ENCODE measurements at regions not wholly inside any gene's neighbourhood (a gene's known extent, or its start where the extent isn't known, plus 50 kb on each side); places are given as distances from the start of the nearest gene placed in this dataset.
"Not testable (repeated sequence)": the region's sequence is repeated elsewhere in the genome, so short reads cannot be mapped to it uniquely, and the experiment has no call there.

- H3K4me3 Mint-ChIP-seq; ATAC-seq; H3K4me1 Mint-ChIP-seq (ENCODE audit: low read depth in 2 of 2); H3K27ac Mint-ChIP-seq; H3K36me3 Mint-ChIP-seq; H3K27me3 Mint-ChIP-seq; DNase-seq (ENCODE audit: low spot score); H3K9me3 Mint-ChIP-seq: not testable (repeated sequence)
These were observed 83.2 kb upstream of the ARID5B start for GRCh38 chr10:61818251-61818650.

DNA sequence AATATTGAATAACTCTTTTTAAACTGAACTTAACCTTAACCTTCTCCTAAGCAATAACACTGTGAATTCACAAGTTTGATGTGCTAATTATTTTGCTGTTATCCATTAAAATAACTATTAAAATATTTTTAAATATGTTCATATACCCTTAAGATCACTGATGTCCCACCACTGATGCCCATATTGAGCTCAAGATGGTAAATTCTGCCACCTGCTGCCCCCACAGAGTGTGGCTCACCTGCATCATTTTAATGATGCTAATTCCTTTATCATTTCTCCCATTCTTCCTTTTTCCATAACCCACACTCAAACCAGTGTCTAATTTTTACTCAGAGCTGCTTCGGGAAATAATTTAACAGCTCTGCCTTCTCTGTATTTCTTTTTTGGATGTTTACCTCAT is 82.3 kb upstream of the ARID5B start:
- H3K36me3 Mint-ChIP-seq: no peaks in the 10 kb centered on the region
- H3K4me3 Mint-ChIP-seq: no peak overlapping the region
- H3K27me3 Mint-ChIP-seq: no peaks in the 10 kb centered on the region
- no peak overlapping the region for H3K27ac Mint-ChIP-seq
- H3K4me1 Mint-ChIP-seq (ENCODE audit: low read depth in 2 of 2): peaks cover 0 to 3% of the 10 kb centered on the region in 2 donors
- ATAC-seq (no peak), DNase-seq (ENCODE audit: low spot score) (no peak)
- no peaks in the 10 kb centered on the region for H3K9me3 Mint-ChIP-seq

DNA sequence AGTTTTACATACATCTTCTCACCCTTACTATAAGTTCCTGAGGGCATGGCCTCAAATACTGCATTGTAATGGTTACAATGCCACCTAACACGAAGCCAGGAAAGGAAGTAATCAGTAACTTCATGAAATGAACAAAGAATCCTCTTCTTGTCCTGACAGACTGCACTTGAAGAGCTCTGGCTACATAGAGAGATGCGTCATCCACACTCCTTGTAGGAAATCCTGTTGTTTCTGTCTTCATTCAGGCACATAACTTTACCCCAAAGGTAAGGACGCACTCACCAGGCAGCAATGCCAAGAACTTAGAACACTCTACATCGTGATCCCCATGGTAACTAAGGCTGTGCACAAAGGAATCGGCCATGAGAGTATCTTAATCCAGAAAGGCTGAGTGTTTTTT is 80.3 kb upstream of the ARID5B start:
- peaks cover 0 to 3% of the 10 kb centered on the region in 2 donors for H3K4me1 Mint-ChIP-seq (ENCODE audit: low read depth in 2 of 2)
- ATAC-seq (no peak), DNase-seq (ENCODE audit: low spot score) (no peak)
- no peak overlapping the region for H3K27ac Mint-ChIP-seq
- no peaks in the 10 kb centered on the region for H3K36me3 Mint-ChIP-seq
- no peaks in the 10 kb centered on the region for H3K9me3 Mint-ChIP-seq
- no peaks in the 10 kb centered on the region for H3K27me3 Mint-ChIP-seq
- no peak overlapping the region for H3K4me3 Mint-ChIP-seq

- no peak for DNase-seq (ENCODE audit: low spot score)
- ATAC-seq: no peak
- Mint-ChIP-seq H3K9me3 (no peaks in the 10 kb centered on the region), H3K27me3 (no peaks in the 10 kb centered on the region), H3K36me3 (no peaks in the 10 kb centered on the region), H3K27ac (no peak overlapping the region), H3K4me3 (no peak overlapping the region), H3K4me1 (ENCODE audit: low read depth in 2 of 2) (peaks cover 0 to 3% of the 10 kb centered on the region in 2 donors)
These were observed 79.8 kb upstream of the ARID5B start for GRCh38 chr10:61821693-61822092.

- H3K27me3 Mint-ChIP-seq: no peaks in the 10 kb centered on the region
- no peak overlapping the region for H3K4me3 Mint-ChIP-seq
- DNase-seq (ENCODE audit: low spot score): no peak
- no peak for ATAC-seq
- no peaks in the 10 kb centered on the region for H3K36me3 Mint-ChIP-seq
- H3K27ac Mint-ChIP-seq: no peak overlapping the region
- peaks cover 0 to 3% of the 10 kb centered on the region in 2 donors for H3K4me1 Mint-ChIP-seq (ENCODE audit: low read depth in 2 of 2)
- H3K9me3 Mint-ChIP-seq: no peaks in the 10 kb centered on the region
These were observed 79.4 kb upstream of the ARID5B start for GRCh38 chr10:61822096-61822495.

- Mint-ChIP-seq H3K27ac (no peak overlapping the region), H3K36me3 (no peaks in the 10 kb centered on the region), H3K4me1 (ENCODE audit: low read depth in 2 of 2) (peaks cover 0 to 3% of the 10 kb centered on the region in 2 donors), H3K4me3 (no peak overlapping the region), H3K9me3 (no peaks in the 10 kb centered on the region), H3K27me3 (no peaks in the 10 kb centered on the region)
- ATAC-seq (no peak), DNase-seq (ENCODE audit: low spot score) (no peak)
These were observed 78.7 kb upstream of the ARID5B start for GRCh38 chr10:61822781-61823230.

- Mint-ChIP-seq H3K9me3 (no peaks in the 10 kb centered on the region), H3K4me1 (ENCODE audit: low read depth in 2 of 2) (peaks cover 0 to 3% of the 10 kb centered on the region in 2 donors), H3K4me3 (no peak overlapping the region), H3K36me3 (no peaks in the 10 kb centered on the region), H3K27ac (no peak overlapping the region), H3K27me3 (peaks cover 0 to 8% of the 10 kb centered on the region in 2 donors)
- ATAC-seq (no peak), DNase-seq (ENCODE audit: low spot score) (no peak)
These were observed 76.5 kb upstream of the ARID5B start for GRCh38 chr10:61825001-61825400.

GRCh38 chr10:61825628-61826027 is 75.9 kb upstream of the ARID5B start:
- Mint-ChIP-seq H3K27ac (no peak overlapping the region), H3K9me3 (no peaks in the 10 kb centered on the region), H3K27me3 (peaks cover 0 to 8% of the 10 kb centered on the region in 2 donors), H3K36me3 (no peaks in the 10 kb centered on the region), H3K4me1 (ENCODE audit: low read depth in 2 of 2) (peaks cover 0 to 3% of the 10 kb centered on the region in 2 donors), H3K4me3 (no peak overlapping the region)
- DNase-seq (ENCODE audit: low spot score) (no peak), ATAC-seq (no peak)

GRCh38 chr10:61828034-61828433 is 73.5 kb upstream of the ARID5B start:
- H3K9me3 Mint-ChIP-seq: no peaks in the 10 kb centered on the region
- H3K4me3 Mint-ChIP-seq: no peak overlapping the region
- DNase-seq (ENCODE audit: low spot score) (no peak), ATAC-seq (no peak)
- peaks cover 0 to 3% of the 10 kb centered on the region in 2 donors for H3K4me1 Mint-ChIP-seq (ENCODE audit: low read depth in 2 of 2)
- H3K36me3 Mint-ChIP-seq: no peaks in the 10 kb centered on the region
- H3K27ac Mint-ChIP-seq: no peak overlapping the region
- H3K27me3 Mint-ChIP-seq: peaks cover 0 to 8% of the 10 kb centered on the region in 2 donors

DNA sequence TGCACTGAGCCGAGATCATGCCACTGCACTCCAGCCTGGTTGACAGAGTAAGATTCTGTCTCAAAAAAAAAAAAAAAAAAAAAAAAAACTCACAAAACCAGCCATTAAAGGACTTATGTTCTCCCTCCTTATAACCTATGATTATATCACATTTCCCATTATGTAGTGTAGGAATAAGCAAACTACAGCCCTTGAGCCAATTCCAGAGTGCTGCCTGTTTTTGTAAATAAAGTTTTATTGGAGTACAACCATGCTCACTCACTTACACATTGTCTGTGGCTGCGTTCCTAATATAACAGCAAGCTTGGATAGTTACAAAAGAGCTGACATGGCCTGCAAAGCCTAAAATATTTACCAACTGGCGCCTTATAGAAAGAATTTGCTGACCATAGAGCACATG is 72.7 kb upstream of the ARID5B start:
- Mint-ChIP-seq H3K4me3 (no peak overlapping the region), H3K27ac (no peak overlapping the region), H3K4me1 (ENCODE audit: low read depth in 2 of 2) (peaks cover 0 to 3% of the 10 kb centered on the region in 2 donors), H3K9me3 (no peaks in the 10 kb centered on the region), H3K27me3 (peaks cover 0 to 8% of the 10 kb centered on the region in 2 donors), H3K36me3 (no peaks in the 10 kb centered on the region)
- no peak for DNase-seq (ENCODE audit: low spot score)
- no peak for ATAC-seq

DNA sequence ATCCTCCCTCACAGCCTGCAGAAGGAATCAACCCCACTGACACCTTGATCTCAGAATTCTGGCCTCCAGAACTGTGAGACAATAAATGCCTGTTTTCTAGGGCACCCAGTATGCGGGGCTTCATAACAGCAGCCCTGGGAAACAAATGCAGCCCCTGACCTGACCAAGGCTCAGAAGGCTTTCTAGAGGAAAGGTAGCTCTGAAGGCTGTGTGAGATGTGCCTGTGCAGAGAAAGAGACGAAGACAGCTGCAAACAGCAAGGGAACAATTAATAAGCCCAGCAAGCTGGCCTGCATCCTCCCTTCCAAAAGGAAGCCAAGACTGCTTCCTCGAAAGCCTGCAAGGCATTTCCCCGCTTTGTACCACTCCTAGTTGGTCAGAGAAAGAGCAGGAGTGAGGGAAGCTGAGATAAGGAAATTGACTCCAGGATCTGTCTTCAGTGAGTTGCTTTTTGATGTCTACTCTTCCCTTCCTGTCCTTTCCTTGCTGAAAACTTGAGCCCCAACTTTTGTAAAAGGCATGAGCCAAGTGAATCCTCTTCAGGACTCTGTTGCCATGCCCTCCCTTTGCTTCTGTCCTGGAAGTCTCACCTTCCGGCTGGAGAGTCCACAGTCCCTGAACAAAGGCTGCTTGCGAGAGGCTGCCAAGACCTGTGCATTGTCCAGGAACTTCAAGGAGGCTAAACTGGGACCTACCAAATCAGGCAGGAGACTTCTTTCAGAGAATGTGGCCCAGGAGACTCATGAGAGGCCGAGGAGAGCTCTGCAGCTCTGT is 71.2 kb upstream of the ARID5B start:
- no peaks in the 10 kb centered on the region for H3K9me3 Mint-ChIP-seq
- H3K4me1 Mint-ChIP-seq (ENCODE audit: low read depth in 2 of 2): peaks cover 3 to 4% of the 10 kb centered on the region in 2 donors
- H3K4me3 Mint-ChIP-seq: no peak overlapping the region
- no peak for ATAC-seq
- H3K36me3 Mint-ChIP-seq: no peaks in the 10 kb centered on the region
- DNase-seq (ENCODE audit: low spot score): no peak
- peaks cover 0 to 8% of the 10 kb centered on the region in 2 donors for H3K27me3 Mint-ChIP-seq
- H3K27ac Mint-ChIP-seq: no peak overlapping the region

- no peak for ATAC-seq
- no peak overlapping the region for H3K4me3 Mint-ChIP-seq
- no peak overlapping the region for H3K27ac Mint-ChIP-seq
- peaks cover 0 to 8% of the 10 kb centered on the region in 2 donors for H3K27me3 Mint-ChIP-seq
- no peaks in the 10 kb centered on the region for H3K9me3 Mint-ChIP-seq
- DNase-seq (ENCODE audit: low spot score): no peak
- H3K36me3 Mint-ChIP-seq: no peaks in the 10 kb centered on the region
- peaks cover 3 to 6% of the 10 kb centered on the region in 2 donors for H3K4me1 Mint-ChIP-seq (ENCODE audit: low read depth in 2 of 2)
These were observed 70.6 kb upstream of the ARID5B start for GRCh38 chr10:61830846-61831273.

DNA sequence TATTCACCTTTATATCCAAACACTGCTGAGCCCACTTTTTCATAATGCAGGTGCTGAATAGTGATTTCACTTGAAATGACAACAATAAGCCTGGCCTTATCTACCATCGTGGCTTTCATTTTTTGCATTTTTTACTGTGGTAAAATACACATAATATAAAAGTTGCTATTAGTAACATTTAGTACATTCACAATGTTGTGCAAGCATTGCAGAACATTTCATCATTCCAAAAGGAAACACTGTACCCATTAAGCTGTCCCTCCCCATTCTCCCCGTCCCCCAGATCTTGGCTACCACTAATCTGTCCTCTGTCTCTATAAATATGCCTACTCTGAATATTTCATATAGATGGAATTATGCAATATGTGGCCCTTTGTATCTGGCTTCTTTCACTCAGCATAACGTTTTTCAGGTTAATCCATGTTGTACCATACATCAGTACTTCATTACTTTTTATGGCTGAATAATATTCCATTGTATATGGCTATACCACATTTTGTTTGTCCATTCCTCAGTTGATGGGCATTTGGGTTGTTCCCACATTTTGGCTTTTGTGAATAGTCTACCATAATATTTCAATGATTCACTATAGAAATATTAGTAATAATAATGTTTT is 68.5 kb upstream of the ARID5B start:
- Mint-ChIP-seq H3K4me3 (no peak overlapping the region), H3K27ac (no peak overlapping the region), H3K27me3 (peaks cover 0 to 8% of the 10 kb centered on the region in 2 donors), H3K36me3 (no peaks in the 10 kb centered on the region), H3K9me3 (no peaks in the 10 kb centered on the region), H3K4me1 (ENCODE audit: low read depth in 2 of 2) (peaks cover 3 to 6% of the 10 kb centered on the region in 2 donors)
- ATAC-seq (no peak), DNase-seq (ENCODE audit: low spot score) (no peak)

GRCh38 chr10:61834519-61834918 is 67.0 kb upstream of the ARID5B start:
- no peak for DNase-seq (ENCODE audit: low spot score)
- Mint-ChIP-seq H3K4me1 (ENCODE audit: low read depth in 2 of 2) (peaks cover 3 to 6% of the 10 kb centered on the region in 2 donors), H3K27me3 (peaks cover 0 to under 1% of the 10 kb centered on the region in 2 donors), H3K4me3 (no peak overlapping the region), H3K9me3 (no peaks in the 10 kb centered on the region), H3K36me3 (no peaks in the 10 kb centered on the region), H3K27ac (no peak overlapping the region)
- no peak for ATAC-seq
